K562 (cell line): ENCODE measurements at regions not wholly inside any gene's neighbourhood (a gene's known extent, or its start where the extent isn't known, plus 50 kb on each side); places are given as distances from the start of the nearest gene placed in this dataset.

ENCODE experiments used
- ARID1B ChIP-seq: fragments of 450-650 bp; IDR thresholded peaks from 2 replicates; pipeline ENCODE4 v1.6.1; 2016; ENCODE audit warnings: antibody characterized with exemption, mild to moderate bottlenecking, inconsistent platforms
- ETS2 ChIP-seq: IDR thresholded peaks from 2 replicates; pipeline ENCODE4 v1.6.1; 2016; ENCODE audit warnings: borderline replicate concordance, missing genetic modification characterization, mild to moderate bottlenecking, moderate library complexity, missing compliant biosample characterization; ENCODE audit not compliant: poor library complexity, severe bottlenecking
- HBP1 ChIP-seq: fragments of 450-650 bp; formaldehyde crosslinking; IDR thresholded peaks from 2 replicates; pipeline ENCODE4 v1.4.0; 2022; ENCODE audit warnings: missing genetic modification characterization
- MNT ChIP-seq, 2 experiments: fragments of 450-650 bp; conservative IDR thresholded peaks; 2 replicates each; pipeline ENCODE4 v1.6.1; 2017; ENCODE audit warnings: mild to moderate bottlenecking in 2 of 2, moderate library complexity in 2 of 2
- RCOR1 ChIP-seq, 2 experiments: IDR thresholded peaks; 2 replicates each; pipeline ENCODE4 v1.6.1; 2012; ENCODE audit warnings: low read depth in 2 of 2, low read length in 2 of 2, borderline replicate concordance in 1 of 2, improper control_type of control experiment in 1 of 2
- SREBF1 ChIP-seq: fragments of 150-350 bp; IDR thresholded peaks from 2 replicates; pipeline ENCODE4 v1.6.1; 2014; ENCODE audit warnings: antibody characterized with exemption, low read depth, low read length, borderline replicate concordance
- TRIM24 ChIP-seq, 2 experiments: fragments of 450-650 bp; IDR thresholded peaks; 2 replicates each; pipeline ENCODE4 v1.6.1; 2016
- U2AF1 ChIP-seq: fragments of 200-400 bp; formaldehyde crosslinking; optimal IDR thresholded peaks from 2 replicates; pipeline ENCODE3; 2017; ENCODE audit warnings: mild to moderate bottlenecking, low read depth, low read length, moderate library complexity
- ZBTB43 ChIP-seq: sonication (generic); formaldehyde crosslinking; IDR thresholded peaks from 2 replicates; pipeline ENCODE4 v1.8.0; 2023; ENCODE audit warnings: mild to moderate bottlenecking, missing genetic modification reagents
- ZNF316 ChIP-seq: fragments of 450-650 bp; IDR thresholded peaks from 2 replicates; pipeline ENCODE4 v1.6.1; 2016
- ZNF778 ChIP-seq: fragments of 450-650 bp; formaldehyde crosslinking; IDR thresholded peaks from 2 replicates; pipeline ENCODE4 v1.4.0; 2020; ENCODE audit warnings: mild to moderate bottlenecking, moderate library complexity
- TF ChIP-seq, protein P1 (sequence below): sonication (generic); formaldehyde crosslinking; IDR thresholded peaks from 2 replicates; pipeline ENCODE4 v1.8.0; 2022; ENCODE audit warnings: mild to moderate bottlenecking, missing genetic modification reagents, borderline replicate concordance
- TF ChIP-seq, protein P2 (sequence below), 2 experiments: fragments of 450-650 bp; IDR thresholded peaks; 2 replicates each; pipeline ENCODE4 v1.6.1; 2018; ENCODE audit warnings: mild to moderate bottlenecking in 2 of 2, low read depth in 1 of 2; ENCODE audit not compliant: partially characterized antibody in 2 of 2
- TF ChIP-seq, protein P3 (sequence below): sonication (generic); formaldehyde crosslinking; IDR thresholded peaks from 2 replicates; pipeline ENCODE4 v1.8.1; 2022; ENCODE audit warnings: missing genetic modification reagents

DNA sequence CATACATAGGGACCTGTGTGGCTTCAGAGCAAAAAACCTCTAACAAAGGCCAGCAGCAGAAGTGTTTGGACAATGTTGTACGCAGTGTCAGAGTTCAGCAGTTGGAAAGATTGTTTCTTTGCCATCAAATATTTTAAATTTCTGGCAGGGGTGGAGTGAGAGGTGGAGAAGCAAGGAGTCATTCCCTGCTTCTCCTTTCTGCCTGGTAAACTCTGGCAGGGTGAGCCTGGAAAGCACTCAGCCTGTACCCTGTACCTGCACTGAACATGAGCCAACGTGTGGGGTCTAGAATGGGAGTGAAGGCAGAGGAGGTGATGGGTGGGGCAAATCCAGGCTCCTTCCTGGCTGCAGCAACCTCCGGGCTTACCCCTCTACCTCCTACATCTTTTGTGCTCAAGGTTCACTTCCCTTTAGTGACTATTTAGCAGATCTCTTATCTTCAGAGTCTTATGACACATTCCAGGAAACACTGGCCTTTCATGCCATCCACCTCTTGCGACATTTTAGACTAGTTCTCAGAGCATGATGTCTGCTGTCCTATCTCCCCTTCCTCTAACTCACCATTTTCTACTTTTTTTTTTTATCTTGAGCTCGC lies 445.0 kb upstream of the PIK3R1 start (continued):
- TF ChIP-seq MNT (conservative IDR thresholded peaks at IDR 0.05) (no peak), ZBTB43 (CRISPR knock-in tag) (no peak), ETS2 (no peak), ZNF778 (CRISPR knock-in tag) (no peak), ZNF316 (no peak), U2AF1 (no peak), RCOR1 (IDR thresholded peaks at IDR 0.05; ENCODE audit: borderline replicate concordance in 1 of 2, low read depth in 2 of 2, low read length in 2 of 2) (peak in 1 of 2 experiments; percentile 47; a peak in 1 of 4 replicates), TRIM24 (IDR thresholded peaks at IDR 0.05) (peak in 1 of 2 experiments; percentile 38; a peak in 1 of 4 replicates), ARID1B (peak; percentile 51), SREBF1 (no peak), HBP1 (no peak)
- TF ChIP-seq, protein P1, sequence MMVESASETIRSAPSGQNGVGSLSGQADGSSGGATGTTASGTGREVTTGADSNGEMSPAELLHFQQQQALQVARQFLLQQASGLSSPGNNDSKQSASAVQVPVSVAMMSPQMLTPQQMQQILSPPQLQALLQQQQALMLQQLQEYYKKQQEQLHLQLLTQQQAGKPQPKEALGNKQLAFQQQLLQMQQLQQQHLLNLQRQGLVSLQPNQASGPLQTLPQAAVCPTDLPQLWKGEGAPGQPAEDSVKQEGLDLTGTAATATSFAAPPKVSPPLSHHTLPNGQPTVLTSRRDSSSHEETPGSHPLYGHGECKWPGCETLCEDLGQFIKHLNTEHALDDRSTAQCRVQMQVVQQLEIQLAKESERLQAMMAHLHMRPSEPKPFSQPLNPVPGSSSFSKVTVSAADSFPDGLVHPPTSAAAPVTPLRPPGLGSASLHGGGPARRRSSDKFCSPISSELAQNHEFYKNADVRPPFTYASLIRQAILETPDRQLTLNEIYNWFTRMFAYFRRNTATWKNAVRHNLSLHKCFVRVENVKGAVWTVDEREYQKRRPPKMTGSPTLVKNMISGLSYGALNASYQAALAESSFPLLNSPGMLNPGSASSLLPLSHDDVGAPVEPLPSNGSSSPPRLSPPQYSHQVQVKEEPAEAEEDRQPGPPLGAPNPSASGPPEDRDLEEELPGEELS (CRISPR knock-in tag) = no peak
- TF ChIP-seq, protein P2, sequence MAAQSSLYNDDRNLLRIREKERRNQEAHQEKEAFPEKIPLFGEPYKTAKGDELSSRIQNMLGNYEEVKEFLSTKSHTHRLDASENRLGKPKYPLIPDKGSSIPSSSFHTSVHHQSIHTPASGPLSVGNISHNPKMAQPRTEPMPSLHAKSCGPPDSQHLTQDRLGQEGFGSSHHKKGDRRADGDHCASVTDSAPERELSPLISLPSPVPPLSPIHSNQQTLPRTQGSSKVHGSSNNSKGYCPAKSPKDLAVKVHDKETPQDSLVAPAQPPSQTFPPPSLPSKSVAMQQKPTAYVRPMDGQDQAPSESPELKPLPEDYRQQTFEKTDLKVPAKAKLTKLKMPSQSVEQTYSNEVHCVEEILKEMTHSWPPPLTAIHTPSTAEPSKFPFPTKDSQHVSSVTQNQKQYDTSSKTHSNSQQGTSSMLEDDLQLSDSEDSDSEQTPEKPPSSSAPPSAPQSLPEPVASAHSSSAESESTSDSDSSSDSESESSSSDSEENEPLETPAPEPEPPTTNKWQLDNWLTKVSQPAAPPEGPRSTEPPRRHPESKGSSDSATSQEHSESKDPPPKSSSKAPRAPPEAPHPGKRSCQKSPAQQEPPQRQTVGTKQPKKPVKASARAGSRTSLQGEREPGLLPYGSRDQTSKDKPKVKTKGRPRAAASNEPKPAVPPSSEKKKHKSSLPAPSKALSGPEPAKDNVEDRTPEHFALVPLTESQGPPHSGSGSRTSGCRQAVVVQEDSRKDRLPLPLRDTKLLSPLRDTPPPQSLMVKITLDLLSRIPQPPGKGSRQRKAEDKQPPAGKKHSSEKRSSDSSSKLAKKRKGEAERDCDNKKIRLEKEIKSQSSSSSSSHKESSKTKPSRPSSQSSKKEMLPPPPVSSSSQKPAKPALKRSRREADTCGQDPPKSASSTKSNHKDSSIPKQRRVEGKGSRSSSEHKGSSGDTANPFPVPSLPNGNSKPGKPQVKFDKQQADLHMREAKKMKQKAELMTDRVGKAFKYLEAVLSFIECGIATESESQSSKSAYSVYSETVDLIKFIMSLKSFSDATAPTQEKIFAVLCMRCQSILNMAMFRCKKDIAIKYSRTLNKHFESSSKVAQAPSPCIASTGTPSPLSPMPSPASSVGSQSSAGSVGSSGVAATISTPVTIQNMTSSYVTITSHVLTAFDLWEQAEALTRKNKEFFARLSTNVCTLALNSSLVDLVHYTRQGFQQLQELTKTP (IDR thresholded peaks at IDR 0.05; ENCODE audit: low read depth in 1 of 2, partially characterized antibody in 2 of 2) = no peak
- TF ChIP-seq, protein P3, sequence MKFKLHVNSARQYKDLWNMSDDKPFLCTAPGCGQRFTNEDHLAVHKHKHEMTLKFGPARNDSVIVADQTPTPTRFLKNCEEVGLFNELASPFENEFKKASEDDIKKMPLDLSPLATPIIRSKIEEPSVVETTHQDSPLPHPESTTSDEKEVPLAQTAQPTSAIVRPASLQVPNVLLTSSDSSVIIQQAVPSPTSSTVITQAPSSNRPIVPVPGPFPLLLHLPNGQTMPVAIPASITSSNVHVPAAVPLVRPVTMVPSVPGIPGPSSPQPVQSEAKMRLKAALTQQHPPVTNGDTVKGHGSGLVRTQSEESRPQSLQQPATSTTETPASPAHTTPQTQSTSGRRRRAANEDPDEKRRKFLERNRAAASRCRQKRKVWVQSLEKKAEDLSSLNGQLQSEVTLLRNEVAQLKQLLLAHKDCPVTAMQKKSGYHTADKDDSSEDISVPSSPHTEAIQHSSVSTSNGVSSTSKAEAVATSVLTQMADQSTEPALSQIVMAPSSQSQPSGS (CRISPR knock-in tag) = no peak
